Keratinocyte (primary cell): ENCODE measurements at regions not wholly inside any gene's neighbourhood (a gene's known extent, or its start where the extent isn't known, plus 50 kb on each side); places are given as distances from the start of the nearest gene placed in this dataset.

Experiments used
- DNase-seq: peaks from one replicate; pipeline ENCODE4 v3.0.0-alpha.2; 2011; ENCODE audit warnings: low read depth, missing footprints, low spot score
- FAIRE-seq: peaks from 2 replicates; lab custom pipeline; 2011; peaks lifted over from hg19 to GRCh38; lab: Jason Lieb, UNC
- H2AFZ ChIP-seq: 2 replicates; pipeline ENCODE4 v1.6.0; 2012; ENCODE audit warnings: low read length, control low read depth, inconsistent platforms; ENCODE audit not compliant: control insufficient read depth
- H3K27ac ChIP-seq: 2 replicates; pipeline ENCODE4 v1.5.1; 2011; ENCODE audit warnings: low read length; ENCODE audit not compliant: control insufficient read depth, insufficient read depth
- H3K27me3 ChIP-seq: 3 replicates; pipeline ENCODE4 v1.6.0; 2011; ENCODE audit warnings: low read length; ENCODE audit not compliant: control insufficient read depth, insufficient read depth; ENCODE audit errors: extremely low read depth
- H3K36me3 ChIP-seq, 2 experiments: 2 replicates in 1 of 2; 3 replicates in 1 of 2; pipeline ENCODE4 v1.5.1; 2011; ENCODE audit warnings: low read length in 2 of 2, mild to moderate bottlenecking in 1 of 2; ENCODE audit not compliant: control insufficient read depth in 2 of 2, insufficient read depth in 2 of 2; ENCODE audit errors: extremely low read depth in 1 of 2
- H3K4me1 ChIP-seq: 3 replicates; pipeline ENCODE4 v1.5.1; 2011; ENCODE audit warnings: low read length; ENCODE audit not compliant: control insufficient read depth, insufficient read depth; ENCODE audit errors: extremely low read depth
- H3K4me2 ChIP-seq: 3 replicates; pipeline ENCODE4 v1.6.0; 2011; ENCODE audit warnings: low read depth, low read length; ENCODE audit not compliant: control insufficient read depth, insufficient read depth; ENCODE audit errors: extremely low read depth
- H3K4me3 ChIP-seq, 3 experiments: fragments of 200-600 bp in 1 of 3; sonication (generic) in 1 of 3; 2 replicates in 2 of 3; 3 replicates in 1 of 3; pipeline ENCODE4 v1.5.1; 2011 to 2016; ENCODE audit warnings: low read length in 3 of 3, mild to moderate bottlenecking in 3 of 3, control low read depth in 2 of 3, inconsistent platforms in 1 of 3, low read depth in 1 of 3, mixed read lengths in 1 of 3, mixed run types in 1 of 3, moderate library complexity in 1 of 3; ENCODE audit not compliant: control insufficient read depth in 2 of 3, insufficient read depth in 2 of 3; ENCODE audit errors: extremely low read depth in 1 of 3
- H3K79me2 ChIP-seq: 2 replicates; pipeline ENCODE4 v1.6.0; 2012; ENCODE audit warnings: low read length; ENCODE audit not compliant: control insufficient read depth, insufficient read depth
- H3K9ac ChIP-seq: 3 replicates; pipeline ENCODE4 v1.6.0; 2011; ENCODE audit warnings: low read length; ENCODE audit not compliant: control insufficient read depth, insufficient read depth; ENCODE audit errors: extremely low read depth
- H3K9me1 ChIP-seq: 3 replicates; pipeline ENCODE4 v1.6.0; 2011; ENCODE audit warnings: low read length; ENCODE audit not compliant: control insufficient read depth, insufficient read depth; ENCODE audit errors: extremely low read depth
- H3K9me3 ChIP-seq: 2 replicates; pipeline ENCODE4 v1.5.1; 2012; ENCODE audit warnings: low read depth, low read length; ENCODE audit not compliant: control insufficient read depth
- H4K20me1 ChIP-seq: 3 replicates; pipeline ENCODE4 v1.6.0; 2011; ENCODE audit warnings: low read length; ENCODE audit not compliant: control insufficient read depth, insufficient read depth; ENCODE audit errors: extremely low read depth
- EZH2 ChIP-seq: IDR thresholded peaks from one replicate; pipeline ENCODE4 v1.6.1; 2012; ENCODE audit warnings: inconsistent platforms, mild to moderate bottlenecking, low read length, moderate library complexity
- dilution Hi-C: fragments of 300-500 bp; cut with MboI; formaldehyde crosslinking; loops from one replicate; pipeline ENCODE4 v1.7.0; 2020; ENCODE audit warnings: low sequenced_read_pairs; ENCODE audit not compliant: extremely low pct_ligation_motif_present
- TF ChIP-seq, protein P1 (sequence below), 3 experiments: IDR thresholded peaks in 1 of 3; conservative IDR thresholded peaks in 1 of 3; optimal IDR thresholded peaks in 1 of 3; 2 replicates in 2 of 3; 3 replicates in 1 of 3; pipeline versions ENCODE3 to v1.5.1; 2011; ENCODE audit warnings: low read length in 3 of 3, mild to moderate bottlenecking in 3 of 3, moderate library complexity in 2 of 3, control low read depth in 1 of 3, inconsistent platforms in 1 of 3; ENCODE audit not compliant: insufficient read depth in 2 of 3; ENCODE audit errors: extremely low read depth in 1 of 3

DNA sequence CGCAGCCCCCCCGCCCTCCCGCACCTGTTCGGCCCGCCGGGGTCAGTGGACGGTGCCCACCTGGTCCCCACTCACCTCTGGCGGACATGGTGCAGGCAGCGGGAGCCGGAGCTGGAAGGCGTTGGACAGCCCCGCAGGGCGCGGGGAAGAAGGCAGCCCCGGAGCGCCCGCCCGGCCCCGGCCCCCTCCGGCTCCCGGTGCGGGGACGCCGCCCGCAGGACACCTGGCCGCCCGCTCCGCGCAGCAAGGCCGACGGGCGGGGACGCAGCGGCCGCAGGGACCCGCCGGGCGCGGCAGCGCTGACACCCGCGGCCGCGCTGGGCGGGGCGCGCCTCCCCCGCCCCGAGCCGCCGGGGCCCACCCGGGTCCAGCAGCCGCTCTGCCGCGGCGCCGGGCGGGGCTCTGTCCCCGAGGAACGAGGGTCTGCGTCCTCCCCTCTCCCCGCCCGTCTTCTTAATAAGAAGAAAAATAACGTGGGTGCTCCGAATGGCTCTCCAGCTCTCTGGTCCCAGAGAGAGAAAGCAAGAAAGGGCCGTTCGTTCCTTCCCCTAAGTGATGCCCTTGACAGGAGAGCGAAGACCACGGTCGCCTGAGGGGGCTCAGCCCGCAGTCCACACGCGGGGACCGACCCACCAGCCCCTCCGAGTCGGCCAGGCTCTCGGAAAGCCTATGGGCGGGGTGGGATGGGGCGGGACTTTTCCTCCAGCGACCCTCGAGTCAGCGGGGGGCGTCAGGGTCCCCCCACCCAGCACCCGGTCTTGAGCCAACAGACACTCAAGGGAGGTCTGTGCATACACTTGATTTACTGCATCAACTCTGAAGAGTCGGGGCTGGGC is 53.4 kb upstream of the FHIP2A start:
- Histone ChIP-seq H3K36me3 (no peaks in the 10 kb centered on the region), H3K79me2 (no peaks in the 10 kb centered on the region), H3K27ac (no peak overlapping the region), H3K9me3 (no peaks in the 10 kb centered on the region), H3K27me3 (no peaks in the 10 kb centered on the region), H2AFZ (no peak overlapping the region), H3K4me3 (peak overlapping the region; percentile 59 to 77 (median 70)), H3K9me1 (no peaks in the 10 kb centered on the region), H3K4me2 (peak overlapping the region; percentile 95), H3K4me1 (peaks cover 12% of the 10 kb centered on the region), H3K9ac (no peak overlapping the region), H4K20me1 (no peaks in the 10 kb centered on the region)
- dilution Hi-C loops = no loop called here
- FAIRE-seq (no peak), DNase-seq (no peak)
- TF ChIP-seq EZH2 = no peak
- TF ChIP-seq, protein P1, sequence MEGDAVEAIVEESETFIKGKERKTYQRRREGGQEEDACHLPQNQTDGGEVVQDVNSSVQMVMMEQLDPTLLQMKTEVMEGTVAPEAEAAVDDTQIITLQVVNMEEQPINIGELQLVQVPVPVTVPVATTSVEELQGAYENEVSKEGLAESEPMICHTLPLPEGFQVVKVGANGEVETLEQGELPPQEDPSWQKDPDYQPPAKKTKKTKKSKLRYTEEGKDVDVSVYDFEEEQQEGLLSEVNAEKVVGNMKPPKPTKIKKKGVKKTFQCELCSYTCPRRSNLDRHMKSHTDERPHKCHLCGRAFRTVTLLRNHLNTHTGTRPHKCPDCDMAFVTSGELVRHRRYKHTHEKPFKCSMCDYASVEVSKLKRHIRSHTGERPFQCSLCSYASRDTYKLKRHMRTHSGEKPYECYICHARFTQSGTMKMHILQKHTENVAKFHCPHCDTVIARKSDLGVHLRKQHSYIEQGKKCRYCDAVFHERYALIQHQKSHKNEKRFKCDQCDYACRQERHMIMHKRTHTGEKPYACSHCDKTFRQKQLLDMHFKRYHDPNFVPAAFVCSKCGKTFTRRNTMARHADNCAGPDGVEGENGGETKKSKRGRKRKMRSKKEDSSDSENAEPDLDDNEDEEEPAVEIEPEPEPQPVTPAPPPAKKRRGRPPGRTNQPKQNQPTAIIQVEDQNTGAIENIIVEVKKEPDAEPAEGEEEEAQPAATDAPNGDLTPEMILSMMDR (optimal IDR thresholded peaks at IDR 0.05 in 1 of 3, IDR thresholded peaks at IDR 0.05 in 1 of 3, conservative IDR thresholded peaks at IDR 0.05 in 1 of 3; ENCODE audit: extremely low read depth in 1 of 3, insufficient read depth in 2 of 3, low read length in 3 of 3) = no peak

DNA sequence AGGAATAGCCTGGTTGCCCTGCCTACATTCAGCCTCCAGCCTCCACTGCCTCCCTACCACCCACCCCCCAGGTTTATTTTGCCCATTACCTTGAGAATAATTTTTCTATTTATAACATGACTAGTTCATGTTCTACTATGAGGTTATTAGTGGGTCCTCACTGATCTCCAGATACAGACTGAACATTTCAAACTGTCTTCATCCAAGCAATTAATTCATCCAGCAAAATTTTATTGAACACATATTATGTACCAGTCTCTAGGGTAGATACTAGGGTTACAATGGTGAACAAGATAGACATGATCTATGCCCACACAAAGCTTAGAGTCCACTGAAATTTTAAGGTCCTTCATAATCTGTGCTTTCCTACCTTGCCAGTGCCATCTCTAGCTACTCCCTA is 51.6 kb upstream of the FHIP2A start:
- no peak overlapping the region for H3K4me3 ChIP-seq
- H3K27me3 ChIP-seq = no peaks in the 10 kb centered on the region
- no peaks in the 10 kb centered on the region for H3K9me3 ChIP-seq
- no peaks in the 10 kb centered on the region for H3K36me3 ChIP-seq
- no peak overlapping the region for H2AFZ ChIP-seq
- dilution Hi-C loops = no loop called here
- FAIRE-seq = no peak
- H4K20me1 ChIP-seq = no peaks in the 10 kb centered on the region
- no peak overlapping the region for H3K27ac ChIP-seq
- H3K4me1 ChIP-seq = peaks cover 12% of the 10 kb centered on the region
- no peak for DNase-seq
- H3K9ac ChIP-seq = no peak overlapping the region
- no peak overlapping the region for H3K4me2 ChIP-seq
- no peaks in the 10 kb centered on the region for H3K79me2 ChIP-seq
- no peaks in the 10 kb centered on the region for H3K9me1 ChIP-seq
- no peak for TF ChIP-seq EZH2
- TF ChIP-seq, protein P1 (optimal IDR thresholded peaks at IDR 0.05 in 1 of 3, IDR thresholded peaks at IDR 0.05 in 1 of 3, conservative IDR thresholded peaks at IDR 0.05 in 1 of 3; ENCODE audit: extremely low read depth in 1 of 3, insufficient read depth in 2 of 3, low read length in 3 of 3) = no peak
